ENCODE measurements at regions not wholly inside any gene's neighbourhood (a gene's known extent, or its start where the extent isn't known, plus 50 kb on each side); places are given as distances from the start of the nearest gene placed in this dataset.

DNA sequence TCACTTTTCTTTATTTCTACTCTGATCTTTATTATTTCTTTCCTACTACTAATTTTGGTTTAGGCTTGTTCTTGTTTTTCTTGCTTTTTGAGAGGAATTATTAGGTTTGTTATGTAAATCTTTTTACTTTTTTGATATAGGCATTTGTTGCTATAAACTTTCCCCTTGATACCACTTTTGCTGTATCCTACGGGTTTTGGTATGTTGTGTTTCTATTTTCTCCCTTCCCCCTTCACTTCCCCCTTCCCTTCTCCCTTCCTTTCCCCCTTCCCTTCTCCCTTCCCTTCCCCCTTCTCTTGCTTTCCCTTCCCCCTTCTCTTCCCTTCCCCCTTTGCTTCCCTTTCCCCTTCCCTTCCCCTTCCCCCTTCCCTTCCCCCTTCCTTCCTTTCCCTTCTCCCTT lies 529.6 kb downstream of the RAB38 start:
- Mint-ChIP-seq H3K27me3 (ENCODE audit: low read depth) (peaks cover 15% of the 10 kb centered on the region), H3K27ac (no peak overlapping the region), H3K4me1 (no peaks in the 10 kb centered on the region), H3K4me3 (no peak overlapping the region), H3K9me3 (peaks cover 26% of the 10 kb centered on the region), H3K36me3 (no peaks in the 10 kb centered on the region)
- TF ChIP-seq, protein P1, sequence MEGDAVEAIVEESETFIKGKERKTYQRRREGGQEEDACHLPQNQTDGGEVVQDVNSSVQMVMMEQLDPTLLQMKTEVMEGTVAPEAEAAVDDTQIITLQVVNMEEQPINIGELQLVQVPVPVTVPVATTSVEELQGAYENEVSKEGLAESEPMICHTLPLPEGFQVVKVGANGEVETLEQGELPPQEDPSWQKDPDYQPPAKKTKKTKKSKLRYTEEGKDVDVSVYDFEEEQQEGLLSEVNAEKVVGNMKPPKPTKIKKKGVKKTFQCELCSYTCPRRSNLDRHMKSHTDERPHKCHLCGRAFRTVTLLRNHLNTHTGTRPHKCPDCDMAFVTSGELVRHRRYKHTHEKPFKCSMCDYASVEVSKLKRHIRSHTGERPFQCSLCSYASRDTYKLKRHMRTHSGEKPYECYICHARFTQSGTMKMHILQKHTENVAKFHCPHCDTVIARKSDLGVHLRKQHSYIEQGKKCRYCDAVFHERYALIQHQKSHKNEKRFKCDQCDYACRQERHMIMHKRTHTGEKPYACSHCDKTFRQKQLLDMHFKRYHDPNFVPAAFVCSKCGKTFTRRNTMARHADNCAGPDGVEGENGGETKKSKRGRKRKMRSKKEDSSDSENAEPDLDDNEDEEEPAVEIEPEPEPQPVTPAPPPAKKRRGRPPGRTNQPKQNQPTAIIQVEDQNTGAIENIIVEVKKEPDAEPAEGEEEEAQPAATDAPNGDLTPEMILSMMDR (IDR thresholded peaks at IDR 0.05; ENCODE audit: unreplicated experiment) = no peak
- no peak for DNase-seq (ENCODE audit: low spot score in 2 of 2, unreplicated experiment in 2 of 2)

DNA sequence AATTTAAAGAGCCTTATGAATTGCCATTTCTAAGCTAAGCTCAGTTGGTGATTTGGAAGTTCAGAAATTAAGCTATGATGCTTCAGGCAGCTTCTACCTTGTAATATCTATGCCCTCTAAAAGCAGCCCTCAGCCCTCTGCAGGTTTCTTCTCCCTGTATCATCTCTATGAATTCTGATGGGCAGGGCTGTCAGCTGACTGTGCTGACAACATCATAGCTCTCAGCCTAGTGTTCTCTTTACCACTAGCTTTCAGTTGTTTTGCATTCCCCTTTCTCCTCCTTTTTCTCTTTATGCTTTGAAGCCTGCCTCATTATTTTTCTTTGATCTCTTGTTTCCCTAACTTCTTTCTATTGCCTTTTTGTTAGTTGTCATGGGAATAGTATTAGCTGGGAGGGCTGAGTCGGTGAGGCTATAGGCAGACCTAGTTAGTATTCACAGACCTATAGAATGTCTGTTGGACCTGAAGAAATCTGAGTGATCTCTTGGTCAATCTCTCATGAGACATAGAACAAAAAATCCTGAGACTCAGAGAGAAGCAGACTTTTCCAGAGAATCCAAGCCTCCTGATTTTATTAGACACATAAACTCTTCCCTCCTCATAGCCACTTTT lies 535.4 kb downstream of the RAB38 start:
- no peaks in the 10 kb centered on the region for H3K4me1 Mint-ChIP-seq
- no peak overlapping the region for H3K27ac Mint-ChIP-seq
- H3K36me3 Mint-ChIP-seq = no peaks in the 10 kb centered on the region
- peaks cover 17% of the 10 kb centered on the region for H3K27me3 Mint-ChIP-seq (ENCODE audit: low read depth)
- no peaks in the 10 kb centered on the region for H3K9me3 Mint-ChIP-seq
- TF ChIP-seq, protein P1 (IDR thresholded peaks at IDR 0.05; ENCODE audit: unreplicated experiment) = no peak
- DNase-seq (ENCODE audit: low spot score in 2 of 2, unreplicated experiment in 2 of 2) = no peak
- no peak overlapping the region for H3K4me3 Mint-ChIP-seq

GRCh38 chr11:87635001-87635400 lies 540.2 kb downstream of the RAB38 start:
- Mint-ChIP-seq H3K4me3 (no peak overlapping the region), H3K36me3 (no peaks in the 10 kb centered on the region), H3K9me3 (no peaks in the 10 kb centered on the region), H3K27me3 (ENCODE audit: low read depth) (peaks cover 7% of the 10 kb centered on the region), H3K27ac (no peak overlapping the region), H3K4me1 (peaks cover 8% of the 10 kb centered on the region)
- TF ChIP-seq, protein P1 (IDR thresholded peaks at IDR 0.05; ENCODE audit: unreplicated experiment) = no peak
- no peak for DNase-seq (ENCODE audit: low spot score in 2 of 2, unreplicated experiment in 2 of 2)

DNA sequence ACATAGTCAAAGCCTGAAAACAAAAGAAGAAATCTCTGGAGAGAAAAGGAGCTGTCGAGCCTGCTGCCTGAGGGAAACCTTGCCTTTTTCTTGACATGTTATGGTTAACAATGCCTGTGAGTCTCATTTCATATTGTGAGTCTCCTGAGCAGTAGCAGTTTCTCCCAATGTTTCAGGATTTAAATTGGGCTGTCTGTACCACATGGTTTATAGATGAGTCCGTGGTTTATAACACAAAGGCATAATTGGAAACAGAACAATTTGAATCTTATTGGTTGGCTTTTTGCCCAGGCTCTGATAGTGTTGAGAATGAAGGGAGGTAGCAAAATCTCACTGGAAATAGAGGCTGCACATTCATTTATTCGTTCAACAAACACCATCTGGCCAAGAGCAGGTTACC lies 540.9 kb downstream of the RAB38 start:
- Mint-ChIP-seq H3K4me3 (no peak overlapping the region), H3K27ac (no peak overlapping the region), H3K36me3 (no peaks in the 10 kb centered on the region), H3K9me3 (peaks cover 2% of the 10 kb centered on the region), H3K27me3 (ENCODE audit: low read depth) (peaks cover 7% of the 10 kb centered on the region), H3K4me1 (peaks cover 8% of the 10 kb centered on the region)
- TF ChIP-seq, protein P1 (IDR thresholded peaks at IDR 0.05; ENCODE audit: unreplicated experiment) = no peak
- DNase-seq (ENCODE audit: low spot score in 2 of 2, unreplicated experiment in 2 of 2) = no peak

DNA sequence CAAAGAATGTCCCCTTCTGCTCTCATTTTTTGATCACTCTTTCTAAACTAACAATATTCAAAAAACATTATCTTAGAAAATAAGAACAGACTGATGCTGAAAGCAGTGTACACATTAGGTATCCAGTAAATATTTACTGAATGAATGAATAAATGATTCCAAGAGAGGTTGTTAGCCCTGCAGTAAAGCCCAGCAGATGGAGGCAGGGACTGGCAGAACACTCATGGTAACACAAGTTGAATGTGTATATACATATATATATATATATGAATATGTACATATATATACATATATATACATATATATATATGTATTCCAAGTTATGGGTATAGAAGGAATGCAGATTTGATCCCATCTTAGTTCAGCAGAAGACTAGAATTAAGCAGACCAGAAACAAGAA lies 546.3 kb downstream of the RAB38 start:
- Mint-ChIP-seq H3K27ac (no peak overlapping the region), H3K36me3 (no peaks in the 10 kb centered on the region), H3K9me3 (peaks cover 23% of the 10 kb centered on the region), H3K4me1 (peaks cover 4% of the 10 kb centered on the region), H3K27me3 (ENCODE audit: low read depth) (no peaks in the 10 kb centered on the region), H3K4me3 (no peak overlapping the region)
- DNase-seq (ENCODE audit: low spot score in 2 of 2, unreplicated experiment in 2 of 2) = no peak
- TF ChIP-seq, protein P1 (IDR thresholded peaks at IDR 0.05; ENCODE audit: unreplicated experiment) = no peak

All from mesothelial cell of epicardium (in vitro differentiated cells).